A673 (cell line): ENCODE measurements at regions not wholly inside any gene's neighbourhood (a gene's known extent, or its start where the extent isn't known, plus 50 kb on each side); places are given as distances from the start of the nearest gene placed in this dataset.

Source experiments
- CTCF ChIP-seq: fragments of 300-800, 200-600 bp; sonication (generic); conservative IDR thresholded peaks from 2 replicates; pipeline ENCODE4 v1.5.1; 2017; ENCODE audit warnings: low read depth, mild to moderate bottlenecking, antibody characterized with exemption, low read length, moderate library complexity, mixed read lengths
- EZH2 ChIP-seq: fragments of 200-600 bp; sonication (generic); IDR thresholded peaks from 2 replicates; pipeline ENCODE4 v1.6.1; 2017; ENCODE audit warnings: borderline replicate concordance, low read depth, mild to moderate bottlenecking, mixed read lengths, antibody characterized with exemption, low read length; ENCODE audit not compliant: poor library complexity, severe bottlenecking

DNA sequence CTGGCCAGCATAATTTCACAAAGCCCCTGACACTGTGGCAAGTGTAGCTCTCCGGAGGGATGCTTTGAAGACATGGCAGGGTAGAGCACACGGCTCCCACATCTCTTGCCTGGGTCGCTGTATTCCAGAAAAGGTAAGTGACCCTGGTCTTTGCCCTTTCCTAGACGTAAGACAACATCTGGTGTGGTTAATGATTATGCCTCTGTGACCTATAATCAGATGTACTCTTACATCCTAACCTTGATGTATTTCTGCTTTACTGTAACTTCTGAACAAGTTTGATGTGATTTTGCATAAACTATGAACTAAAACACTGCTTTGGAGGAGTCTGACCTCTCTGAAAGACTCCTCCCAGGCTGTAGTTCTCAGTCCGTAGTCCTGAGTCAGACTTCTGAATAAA is 59.1 kb upstream of the ACSL1 start:
- TF ChIP-seq CTCF = no peak
- TF ChIP-seq EZH2 = no peak
